Astrocyte of the cerebellum (primary cell): ENCODE measurements at regions not wholly inside any gene's neighbourhood (a gene's known extent, or its start where the extent isn't known, plus 50 kb on each side); places are given as distances from the start of the nearest gene placed in this dataset.
A peak's percentile ranks its signal among the peaks of the same experiment; 100 is the strongest.
"Not testable (repeated sequence)": the region's sequence is repeated elsewhere in the genome, so short reads cannot be mapped to it uniquely, and the experiment has no call there.

Experiments used
- DNase-seq: peaks from one replicate; pipeline ENCODE4 v3.0.0-alpha.2; 2011; ENCODE audit warnings: low read depth
- H3K4me3 ChIP-seq: 2 replicates; pipeline ENCODE4 v1.5.1; 2011; ENCODE audit warnings: mild to moderate bottlenecking, low read depth, low read length, moderate library complexity
- CTCF ChIP-seq: IDR thresholded peaks from 2 replicates; pipeline ENCODE4 v1.5.1; 2012; ENCODE audit warnings: low read length, low read depth, moderate library complexity, mild to moderate bottlenecking; ENCODE audit errors: missing control alignments
- in situ Hi-C: cut with HindIII; loops from 2 replicates; pipeline ENCODE4 v1.10.0; 2017; ENCODE audit warnings: low sequenced_read_pairs

GRCh38 chrX:45505214-45505613, 304.5 kb upstream of the DIPK2B start:
- DNase-seq = no peak
- no peak overlapping the region for H3K4me3 ChIP-seq
- no peak for TF ChIP-seq CTCF
- in situ Hi-C loops = no loop called here

- DNase-seq, in situ Hi-C loops, H3K4me3 ChIP-seq: not testable (repeated sequence)
Observed at GRCh38 chrX:45503787-45504362, 303.2 kb upstream of the DIPK2B start.

GRCh38 chrX:45502396-45502795, 301.7 kb upstream of the DIPK2B start:
- no peak for TF ChIP-seq CTCF
- DNase-seq = no peak
- in situ Hi-C loops = no loop called here
- H3K4me3 ChIP-seq = no peak overlapping the region

- no peak for TF ChIP-seq CTCF
Observed at GRCh38 chrX:45497290-45497689, 296.6 kb upstream of the DIPK2B start.

GRCh38 chrX:45485719-45486118, 285.0 kb upstream of the DIPK2B start:
- TF ChIP-seq CTCF = no peak
- DNase-seq = no peak
- no peak overlapping the region for H3K4me3 ChIP-seq
- in situ Hi-C loops = no loop called here

More at GRCh38 chrX:45497290-45497689, 296.6 kb upstream of the DIPK2B start:
- in situ Hi-C loops = no loop called here
- H3K4me3 ChIP-seq = no peak overlapping the region
- no peak for DNase-seq

- in situ Hi-C loops = no loop called here
- H3K4me3 ChIP-seq = no peak overlapping the region
- peak; percentile 59 for DNase-seq
- no peak for TF ChIP-seq CTCF
Observed at GRCh38 chrX:45479835-45480422, 279.3 kb upstream of the DIPK2B start.

- TF ChIP-seq CTCF = no peak
- DNase-seq = peak; percentile 82
- in situ Hi-C loops = no loop called here
- H3K4me3 ChIP-seq = no peak overlapping the region
Observed at GRCh38 chrX:45479196-45479834, 278.6 kb upstream of the DIPK2B start.
